ENCODE measurements at regions not wholly inside any gene's neighbourhood (a gene's known extent, or its start where the extent isn't known, plus 50 kb on each side); places are given as distances from the start of the nearest gene placed in this dataset.

- TF ChIP-seq CTCF (IDR thresholded peaks at IDR 0.05) (no peak), POLR2A (IDR thresholded peaks at IDR 0.05; ENCODE audit: low read depth) (no peak)
These were observed 1221.8 kb downstream of the TYW1 start for GRCh38 chr7:68218461-68218860.

All from esophagus muscularis mucosa (tissue), 3 donors.